ENCODE measurements at regions not wholly inside any gene's neighbourhood (a gene's known extent, or its start where the extent isn't known, plus 50 kb on each side); places are given as distances from the start of the nearest gene placed in this dataset.

GRCh38 chr16:13427943-13428342 lies 492.0 kb upstream of the ERCC4 start:
- TF ChIP-seq CTCF (IDR thresholded peaks at IDR 0.05; ENCODE audit: poor library complexity) (no peak), EZH2 (IDR thresholded peaks at IDR 0.05; ENCODE audit: borderline replicate concordance) (no peak), EZH2phosphoT487 (IDR thresholded peaks at IDR 0.05; ENCODE audit: low read depth, severe bottlenecking, unreplicated experiment) (no peak)

All from hepatocyte (in vitro differentiated cells).